Erythroblast (primary cell): ENCODE measurements at regions not wholly inside any gene's neighbourhood (a gene's known extent, or its start where the extent isn't known, plus 50 kb on each side); places are given as distances from the start of the nearest gene placed in this dataset.

ENCODE experiments used
- GATA1 ChIP-seq: IDR thresholded peaks from 2 replicates; pipeline ENCODE4 v1.6.1; 2011; ENCODE audit warnings: low read depth, mild to moderate bottlenecking, control low read depth, low read length, moderate library complexity
- POLR2A ChIP-seq: IDR thresholded peaks from 2 replicates; pipeline ENCODE4 v1.6.1; 2011; ENCODE audit warnings: mild to moderate bottlenecking, low read length

- TF ChIP-seq POLR2A (no peak), GATA1 (no peak)
Measured at GRCh38 chrX:40853816-40854123, 118.4 kb upstream of the MED14 start.
